ENCODE measurements at regions not wholly inside any gene's neighbourhood (a gene's known extent, or its start where the extent isn't known, plus 50 kb on each side); places are given as distances from the start of the nearest gene placed in this dataset.

DNA sequence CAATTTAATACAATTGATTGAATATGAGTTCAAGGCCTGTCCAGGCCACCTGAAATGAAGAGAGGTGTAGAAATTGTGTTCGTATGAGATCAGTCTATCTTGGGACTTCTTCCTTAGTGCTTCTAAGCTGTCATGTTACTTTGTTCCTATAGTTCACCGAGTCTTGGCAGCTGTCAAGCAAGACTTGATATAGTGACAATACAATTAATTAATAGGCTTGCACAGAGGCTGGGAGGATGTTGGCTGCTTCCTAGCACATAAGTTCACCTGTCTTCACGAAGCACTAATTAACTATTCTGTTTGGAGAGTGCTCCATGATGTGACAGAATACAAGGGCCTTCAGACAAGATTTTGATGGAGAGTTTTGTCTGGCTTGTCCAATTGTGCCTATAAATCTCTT is 103.7 kb upstream of the CD96 start:
- no peak overlapping the region for H3K4me3 Mint-ChIP-seq
- H3K4me1 ChIP-seq (ENCODE audit: insufficient read depth): no peaks in the 10 kb centered on the region

DNA sequence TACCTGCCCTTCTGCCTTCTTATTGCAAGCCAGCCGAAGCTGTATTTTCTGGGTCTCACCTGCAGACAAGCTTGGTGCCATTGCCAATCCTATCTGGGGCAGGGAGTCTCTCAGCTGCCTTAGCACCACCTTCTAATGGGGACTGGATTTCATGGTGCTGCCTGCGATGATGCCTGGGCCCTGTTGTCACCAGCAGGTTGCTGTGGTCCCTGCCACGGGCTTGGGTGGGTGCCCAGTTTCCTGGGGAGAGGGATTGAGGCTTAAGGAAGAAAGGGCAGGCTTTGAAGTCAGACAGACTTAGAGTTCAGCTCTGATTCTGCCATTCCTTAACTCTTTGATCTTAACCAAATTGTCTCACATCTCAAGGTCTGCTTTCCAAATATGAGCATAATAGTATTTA is 87.4 kb upstream of the CD96 start:
- Histone ChIP-seq H3K27me3 (ENCODE audit: insufficient read depth) (no peaks in the 10 kb centered on the region), H3F3A (replicated peaks; ENCODE audit: low read depth) (no peaks in the 10 kb centered on the region), H3K4me3 (no peak overlapping the region), H3K9me2 (ENCODE audit: insufficient read depth) (0 out of 2 replicates have a peak, but pooled peaks cover 8% of the 10 kb centered on the region), H3K4me1 (ENCODE audit: insufficient read depth) (no peaks in the 10 kb centered on the region), H3K79me2 (replicated peaks; ENCODE audit: insufficient read depth) (no peaks in the 10 kb centered on the region), H4K20me1 (replicated peaks; ENCODE audit: insufficient read depth) (no peaks in the 10 kb centered on the region), H3K4me2 (no peak overlapping the region), H3K36me3 (ENCODE audit: insufficient read depth) (no peaks in the 10 kb centered on the region), H3K27ac (ENCODE audit: low read depth) (no peak overlapping the region), H2AFZ (no peak overlapping the region)
- Mint-ChIP-seq H3K4me1 (no peaks in the 10 kb centered on the region), H3K9me3 (peaks cover 9% of the 10 kb centered on the region; the same call in 1 of the 3 replicates), H3K27me3 (ENCODE audit: insufficient read depth, low read depth, poor library complexity) (peaks cover 4% of the 10 kb centered on the region), H3K36me3 (ENCODE audit: low read depth) (no peaks in the 10 kb centered on the region), H3K4me3 (no peak overlapping the region), H3K27ac (no peak overlapping the region)
- no peak for DNase-seq (ENCODE audit: low spot score)
- ATAC-seq: no peak
- TF ChIP-seq NANOG (IDR thresholded peaks at IDR 0.05; ENCODE audit: borderline replicate concordance) (no peak), REST (IDR thresholded peaks at IDR 0.05; ENCODE audit: unreplicated experiment) (no peak), ZNF331 (CRISPR knock-in tag; IDR thresholded peaks at IDR 0.05; ENCODE audit: low read depth) (no peak), EZH2phosphoT487 (IDR thresholded peaks at IDR 0.05; ENCODE audit: unreplicated experiment) (no peak), CREB1 (CRISPR knock-in tag; IDR thresholded peaks at IDR 0.05; ENCODE audit: low read depth) (no peak), STAT1 (IDR thresholded peaks at IDR 0.05; ENCODE audit: unreplicated experiment) (no peak)
- TF ChIP-seq, protein P1, sequence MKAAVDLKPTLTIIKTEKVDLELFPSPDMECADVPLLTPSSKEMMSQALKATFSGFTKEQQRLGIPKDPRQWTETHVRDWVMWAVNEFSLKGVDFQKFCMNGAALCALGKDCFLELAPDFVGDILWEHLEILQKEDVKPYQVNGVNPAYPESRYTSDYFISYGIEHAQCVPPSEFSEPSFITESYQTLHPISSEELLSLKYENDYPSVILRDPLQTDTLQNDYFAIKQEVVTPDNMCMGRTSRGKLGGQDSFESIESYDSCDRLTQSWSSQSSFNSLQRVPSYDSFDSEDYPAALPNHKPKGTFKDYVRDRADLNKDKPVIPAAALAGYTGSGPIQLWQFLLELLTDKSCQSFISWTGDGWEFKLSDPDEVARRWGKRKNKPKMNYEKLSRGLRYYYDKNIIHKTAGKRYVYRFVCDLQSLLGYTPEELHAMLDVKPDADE (IDR thresholded peaks at IDR 0.05): no peak

More for the DNA sequence above, 103.7 kb upstream of the CD96 start:
- Histone ChIP-seq H4K20me1 (replicated peaks; ENCODE audit: insufficient read depth) (no peaks in the 10 kb centered on the region), H3K4me2 (no peak overlapping the region), H3K79me2 (replicated peaks; ENCODE audit: insufficient read depth) (no peaks in the 10 kb centered on the region), H3K36me3 (ENCODE audit: insufficient read depth) (no peaks in the 10 kb centered on the region), H3K9me2 (ENCODE audit: insufficient read depth) (no peaks in the 10 kb centered on the region; the same call in 1 of the 2 replicates), H3K4me3 (no peak overlapping the region), H2AFZ (no peak overlapping the region), H3K27me3 (ENCODE audit: insufficient read depth) (no peaks in the 10 kb centered on the region), H3K27ac (ENCODE audit: low read depth) (no peak overlapping the region), H3F3A (replicated peaks; ENCODE audit: low read depth) (no peaks in the 10 kb centered on the region)
- no peak for TF ChIP-seq STAT1 (IDR thresholded peaks at IDR 0.05; ENCODE audit: unreplicated experiment)
- DNase-seq (ENCODE audit: low spot score) (no peak), ATAC-seq (no peak)
- H3K4me1 Mint-ChIP-seq: no peaks in the 10 kb centered on the region
- H3K36me3 Mint-ChIP-seq (ENCODE audit: low read depth): no peaks in the 10 kb centered on the region
- no peaks in the 10 kb centered on the region for H3K27me3 Mint-ChIP-seq (ENCODE audit: insufficient read depth, low read depth, poor library complexity)
- H3K9me3 Mint-ChIP-seq: no peaks in the 10 kb centered on the region
- no peak overlapping the region for H3K27ac Mint-ChIP-seq
